Neural cell (in vitro differentiated cells): ENCODE measurements at regions not wholly inside any gene's neighbourhood (a gene's known extent, or its start where the extent isn't known, plus 50 kb on each side); places are given as distances from the start of the nearest gene placed in this dataset.
"Not testable (repeated sequence)": the region's sequence is repeated elsewhere in the genome, so short reads cannot be mapped to it uniquely, and the experiment has no call there.

Experiments
- H2AFZ ChIP-seq: fragments of 200-600, 300-800 bp; sonication (generic), shearing (Covaris generic); 2 replicates; pipeline ENCODE4 v1.6.0; 2014; ENCODE audit warnings: low read depth, mild to moderate bottlenecking, antibody characterized with exemption, low read length, moderate library complexity
- H3F3A ChIP-seq: fragments of 200-600 bp; shearing (Covaris generic); 2 replicates; pipeline ENCODE4 v1.6.1; 2016; ENCODE audit warnings: mild to moderate bottlenecking, moderate library complexity, mixed read lengths, antibody characterized with exemption, low read length; ENCODE audit not compliant: insufficient read depth, poor library complexity, severe bottlenecking
- H3K27ac ChIP-seq: fragments of 200-600, 300-800 bp; sonication (generic), shearing (Covaris generic); 2 replicates; pipeline ENCODE4 v1.5.1; 2014; ENCODE audit warnings: mild to moderate bottlenecking, low read length, moderate library complexity
- H3K27me3 ChIP-seq: fragments of 300-800, 200-600 bp; sonication (generic), shearing (Covaris generic); 2 replicates; pipeline ENCODE4 v1.6.0; 2014; ENCODE audit warnings: mild to moderate bottlenecking, low read depth, low read length, moderate library complexity; ENCODE audit not compliant: insufficient read depth
- H3K36me3 ChIP-seq: fragments of 300-800, 200-600 bp; sonication (generic), shearing (Covaris generic); 2 replicates; pipeline ENCODE4 v1.5.1; 2014; ENCODE audit warnings: mild to moderate bottlenecking, antibody characterized with exemption, low read length, moderate library complexity; ENCODE audit not compliant: insufficient read depth
- H3K4me2 ChIP-seq: fragments of 300-800, 200-600 bp; sonication (generic), shearing (Covaris generic); 2 replicates; pipeline ENCODE4 v1.6.0; 2014; ENCODE audit warnings: mild to moderate bottlenecking, low read length
- H3K4me3 ChIP-seq: fragments of 300-800, 200-600 bp; sonication (generic), shearing (Covaris generic); 2 replicates; pipeline ENCODE4 v1.5.1; 2014; ENCODE audit warnings: mild to moderate bottlenecking, low read length, moderate library complexity
- H3K79me2 ChIP-seq: fragments of 200-600 bp; shearing (Covaris generic); replicated peaks from 2 replicates; pipeline ENCODE4 v1.6.0; 2014; ENCODE audit warnings: mild to moderate bottlenecking, low read length, moderate library complexity; ENCODE audit not compliant: insufficient read depth
- H3K9ac ChIP-seq: fragments of 300-800, 200-600 bp; sonication (generic), shearing (Covaris generic); 2 replicates; pipeline ENCODE4 v1.6.1; 2016; ENCODE audit warnings: mild to moderate bottlenecking, low read length, mixed read lengths
- H3K9me2 ChIP-seq: fragments of 200-600 bp; shearing (Covaris generic); 2 replicates; pipeline ENCODE4 v1.6.1; 2016; ENCODE audit warnings: mild to moderate bottlenecking, low read length, mixed read lengths; ENCODE audit not compliant: insufficient read depth
- H3K9me3 ChIP-seq: fragments of 200-600, 300-800 bp; sonication (generic), shearing (Covaris generic); 2 replicates; pipeline ENCODE4 v1.6.1; 2016; ENCODE audit warnings: mild to moderate bottlenecking, mixed run types, low read length, moderate library complexity, mixed read lengths
- H4K20me1 ChIP-seq: fragments of 200-600 bp; shearing (Covaris generic); 2 replicates; pipeline ENCODE4 v1.6.1; 2016; ENCODE audit warnings: mild to moderate bottlenecking, mixed run types; ENCODE audit not compliant: insufficient read depth
- CTCF ChIP-seq: fragments of 450-650 bp; IDR thresholded peaks from 2 replicates; pipeline ENCODE4 v1.5.1; 2014; ENCODE audit warnings: antibody characterized with exemption, mild to moderate bottlenecking, moderate library complexity; ENCODE audit not compliant: poor library complexity, severe bottlenecking
- EP300 ChIP-seq: fragments of 450-650 bp; conservative IDR thresholded peaks from 2 replicates; pipeline ENCODE4 v1.6.1; 2014; ENCODE audit warnings: antibody characterized with exemption, mild to moderate bottlenecking, moderate library complexity; ENCODE audit not compliant: poor library complexity, severe bottlenecking
- EZH2 ChIP-seq: fragments of 200-600, 300-800 bp; shearing (Covaris generic), sonication (generic); IDR thresholded peaks from 2 replicates; pipeline ENCODE4 v1.6.1; 2014; ENCODE audit warnings: antibody characterized with exemption, low read length, borderline replicate concordance, mild to moderate bottlenecking; ENCODE audit not compliant: insufficient read depth, poor library complexity, severe bottlenecking
- MXI1 ChIP-seq: fragments of 450-650 bp; conservative IDR thresholded peaks from 2 replicates; pipeline ENCODE4 v1.6.1; 2014; ENCODE audit warnings: antibody characterized with exemption, mild to moderate bottlenecking; ENCODE audit not compliant: poor library complexity, severe bottlenecking
- POLR2AphosphoS5 ChIP-seq: IDR thresholded peaks from 2 replicates; pipeline ENCODE4 v1.6.1; 2012
- RAD21 ChIP-seq: fragments of 450-650 bp; conservative IDR thresholded peaks from 2 replicates; pipeline ENCODE4 v1.6.1; 2014; ENCODE audit warnings: antibody characterized with exemption, mild to moderate bottlenecking, moderate library complexity
- REST ChIP-seq: IDR thresholded peaks from 2 replicates; pipeline ENCODE4 v1.6.1; 2012; ENCODE audit warnings: borderline replicate concordance
- SMC3 ChIP-seq: fragments of 450-650 bp; conservative IDR thresholded peaks from 2 replicates; pipeline ENCODE4 v1.6.1; 2014; ENCODE audit warnings: antibody characterized with exemption, mild to moderate bottlenecking, moderate library complexity; ENCODE audit not compliant: poor library complexity
- TAF1 ChIP-seq: IDR thresholded peaks from 2 replicates; pipeline ENCODE4 v1.6.1; 2012; ENCODE audit warnings: low read depth

GRCh38 chr7:46600340-46600739 lies 679.3 kb upstream of the IGFBP3 start:
- no peak overlapping the region for H3K4me3 ChIP-seq
- H3K9me3 ChIP-seq = no peaks in the 10 kb centered on the region
- H3K27me3 ChIP-seq = no peaks in the 10 kb centered on the region
- no peaks in the 10 kb centered on the region for H4K20me1 ChIP-seq
- H3K9me2 ChIP-seq = no peaks in the 10 kb centered on the region
- no peaks in the 10 kb centered on the region for H3F3A ChIP-seq
- no peaks in the 10 kb centered on the region for H3K36me3 ChIP-seq
- no peak overlapping the region for H3K4me2 ChIP-seq
- no peak overlapping the region for H3K27ac ChIP-seq
- no peak overlapping the region for H3K9ac ChIP-seq
- no peak overlapping the region for H2AFZ ChIP-seq
- TF ChIP-seq RAD21 (no peak), EZH2 (no peak), SMC3 (no peak), POLR2AphosphoS5 (no peak), TAF1 (no peak), CTCF (no peak), EP300 (no peak), MXI1 (no peak), REST (no peak)
- H3K79me2 ChIP-seq = no peaks in the 10 kb centered on the region

GRCh38 chr7:46594831-46595230 lies 673.8 kb upstream of the IGFBP3 start:
- H3K4me2 ChIP-seq, H3K27me3 ChIP-seq, H3K4me3 ChIP-seq, H3K9me3 ChIP-seq, H4K20me1 ChIP-seq, H2AFZ ChIP-seq, H3K27ac ChIP-seq, H3K36me3 ChIP-seq, H3K79me2 ChIP-seq, H3K9ac ChIP-seq, H3K9me2 ChIP-seq, H3F3A ChIP-seq: not testable (repeated sequence)

GRCh38 chr7:46590918-46591905 lies 670.1 kb upstream of the IGFBP3 start:
- not testable (repeated sequence) for H3K4me3 ChIP-seq, H3K27me3 ChIP-seq, H3K9me2 ChIP-seq, H3K79me2 ChIP-seq, H3F3A ChIP-seq, H3K36me3 ChIP-seq, H3K4me2 ChIP-seq, H4K20me1 ChIP-seq, H2AFZ ChIP-seq, H3K27ac ChIP-seq, H3K9ac ChIP-seq, H3K9me3 ChIP-seq
